NCI-H446 (cell line): ENCODE measurements at regions not wholly inside any gene's neighbourhood (a gene's known extent, or its start where the extent isn't known, plus 50 kb on each side); places are given as distances from the start of the nearest gene placed in this dataset.
A peak's percentile ranks its signal among the peaks of the same experiment; 100 is the strongest.
"Not testable (repeated sequence)": the region's sequence is repeated elsewhere in the genome, so short reads cannot be mapped to it uniquely, and the experiment has no call there.

Source experiments
- DNase-seq, 2 experiments: peaks; one replicate each; lab custom pipeline; 2025; lab: John Stamatoyannopoulos, UW

DNA sequence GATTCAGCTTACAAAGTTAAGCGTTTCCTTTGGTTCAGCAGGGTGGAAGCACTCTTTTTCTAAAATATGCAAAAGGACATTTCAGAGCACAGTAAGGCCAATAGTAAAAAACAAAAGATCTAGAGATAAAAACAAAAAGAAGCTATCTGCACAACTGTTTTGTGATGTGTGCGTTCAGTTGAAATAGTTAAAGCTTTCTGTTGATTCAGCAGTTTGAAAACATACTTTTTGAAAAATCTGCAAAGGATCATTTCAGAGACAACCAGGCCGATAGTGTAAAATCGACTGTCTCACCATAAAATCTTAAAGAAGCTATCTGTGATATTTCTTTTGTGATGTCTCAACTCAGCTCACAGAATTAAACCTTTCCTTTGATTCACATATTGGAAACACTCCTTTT lies 300.0 kb upstream of the ALG10B start:
- DNase-seq = no peak

DNA sequence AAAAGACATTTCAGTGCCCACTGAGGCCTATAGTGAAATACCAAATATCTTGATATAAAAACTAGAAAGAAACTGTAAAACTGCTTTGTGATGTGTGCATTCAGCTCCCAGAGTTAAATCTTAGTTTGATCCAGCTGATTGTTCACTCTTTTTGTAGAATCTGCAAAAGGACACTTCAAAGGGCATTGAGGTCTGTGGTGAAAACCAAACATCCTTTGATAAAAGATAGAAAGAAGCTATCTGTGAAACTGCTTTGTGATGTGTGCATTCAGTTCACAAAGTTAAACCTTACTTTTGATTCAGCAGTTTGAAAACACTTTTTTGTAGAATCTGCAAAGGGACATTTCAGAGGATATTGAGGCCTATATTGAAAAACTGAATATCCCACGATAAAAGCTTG lies 290.7 kb upstream of the ALG10B start:
- DNase-seq = no peak

GRCh38 chr12:38053113-38053512 lies 263.5 kb upstream of the ALG10B start:
- no peak for DNase-seq

GRCh38 chr12:38053655-38054464 lies 262.7 kb upstream of the ALG10B start:
- peak in 1 of 2 experiments; percentile 58 for DNase-seq

GRCh38 chr12:38056701-38057689 lies 259.6 kb upstream of the ALG10B start:
- DNase-seq = no peak

DNA sequence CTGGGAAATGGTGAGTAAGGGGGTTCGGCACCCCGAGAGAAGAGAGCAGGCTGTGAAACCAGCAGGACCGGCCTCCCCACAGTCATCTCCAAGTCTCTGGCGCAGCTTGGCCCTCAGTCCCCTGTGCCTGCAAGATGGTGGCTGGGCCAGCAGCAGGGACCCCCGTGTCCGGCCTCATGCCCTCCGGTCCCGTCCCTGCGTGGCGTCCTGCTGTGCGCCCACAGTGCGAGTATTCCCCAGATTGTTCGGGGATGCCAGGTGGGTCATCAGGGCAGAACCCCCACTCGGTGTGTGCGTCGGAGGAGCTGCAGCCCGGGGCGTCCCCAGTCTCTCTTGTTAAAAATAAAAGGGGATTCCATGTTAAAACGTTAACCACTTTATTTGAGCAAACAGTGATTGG lies 216.9 kb upstream of the ALG10B start:
- no peak for DNase-seq

DNA sequence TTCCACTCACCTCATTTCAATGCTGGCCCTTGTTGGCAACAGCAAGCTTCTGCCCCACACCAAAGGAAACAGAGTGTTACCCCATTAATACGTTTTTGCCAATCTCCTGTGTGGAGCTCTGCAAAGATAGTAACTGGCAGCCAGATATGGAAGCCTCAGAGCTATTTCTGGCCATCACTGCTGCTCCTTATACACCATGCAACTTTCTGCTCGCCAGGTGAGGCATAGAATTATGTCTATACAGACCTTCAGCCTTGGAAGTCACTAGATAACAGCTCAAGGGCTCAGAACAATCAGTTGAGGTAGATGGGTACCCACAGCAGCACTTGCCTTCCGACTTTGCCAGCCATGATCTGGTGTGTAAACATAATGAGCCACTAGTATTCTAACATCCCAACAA lies 214.8 kb upstream of the ALG10B start:
- DNase-seq = no peak

GRCh38 chr12:38102197-38102596 lies 214.4 kb upstream of the ALG10B start:
- no peak for DNase-seq

DNA sequence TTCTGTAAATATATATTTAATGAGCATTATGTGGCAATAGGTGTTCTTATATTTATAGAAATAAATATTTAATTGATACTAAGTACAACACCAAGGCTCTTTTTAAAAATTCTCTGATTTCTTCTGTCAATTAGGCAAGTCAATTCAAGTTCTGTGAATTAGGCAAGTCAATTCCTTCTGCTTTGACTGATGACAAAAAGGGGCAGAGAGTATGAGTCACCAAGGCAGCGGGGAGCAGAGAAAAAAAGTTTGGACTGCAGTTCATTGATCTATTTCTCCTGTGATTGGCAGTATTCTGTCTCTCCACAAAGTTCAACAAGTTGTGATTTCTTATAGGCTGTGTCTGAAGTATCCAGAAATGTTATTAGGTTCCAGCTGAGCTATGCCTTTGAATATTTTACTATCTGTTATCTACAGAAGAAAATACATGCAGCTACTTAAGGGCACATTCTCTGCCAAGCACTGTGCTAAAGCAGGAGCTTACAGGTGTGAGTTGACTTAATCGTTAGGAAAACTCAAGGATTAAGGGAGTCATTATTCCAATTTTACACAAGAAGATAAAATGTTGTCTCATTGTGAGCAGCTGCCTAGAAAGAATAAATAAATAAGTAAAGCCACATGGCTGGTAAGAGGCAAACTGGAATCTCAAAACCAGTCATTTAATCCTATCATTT lies 206.4 kb upstream of the ALG10B start:
- no peak for DNase-seq

- DNase-seq = no peak
These were observed 202.6 kb upstream of the ALG10B start for GRCh38 chr12:38113991-38114390.

- no peak for DNase-seq
These were observed 199.6 kb upstream of the ALG10B start for GRCh38 chr12:38116968-38117367.

DNA sequence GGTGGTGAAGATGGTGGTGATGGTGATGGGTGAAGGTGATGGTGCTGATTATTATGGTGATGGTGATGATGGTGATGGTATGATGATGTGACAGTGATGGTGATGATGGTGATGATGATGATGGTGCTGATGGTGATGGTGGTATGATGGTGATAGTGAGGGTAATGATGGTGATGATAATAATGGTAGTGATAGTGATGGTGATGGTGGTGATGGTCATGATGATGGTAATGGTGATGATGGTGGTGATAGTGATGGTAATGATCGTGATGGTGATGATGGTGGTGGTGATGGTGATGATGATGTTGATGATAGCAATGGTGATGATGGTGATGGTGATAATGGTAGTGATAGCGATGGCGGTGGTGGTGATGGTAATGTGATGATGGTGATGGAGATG lies 197.9 kb upstream of the ALG10B start:
- no peak for DNase-seq

GRCh38 chr12:38120438-38120837 lies 196.1 kb upstream of the ALG10B start:
- DNase-seq = no peak

GRCh38 chr12:38123028-38123427 lies 193.5 kb upstream of the ALG10B start:
- DNase-seq = not testable (repeated sequence)

- DNase-seq = no peak
These were observed 192.9 kb upstream of the ALG10B start for GRCh38 chr12:38123566-38124246.

DNA sequence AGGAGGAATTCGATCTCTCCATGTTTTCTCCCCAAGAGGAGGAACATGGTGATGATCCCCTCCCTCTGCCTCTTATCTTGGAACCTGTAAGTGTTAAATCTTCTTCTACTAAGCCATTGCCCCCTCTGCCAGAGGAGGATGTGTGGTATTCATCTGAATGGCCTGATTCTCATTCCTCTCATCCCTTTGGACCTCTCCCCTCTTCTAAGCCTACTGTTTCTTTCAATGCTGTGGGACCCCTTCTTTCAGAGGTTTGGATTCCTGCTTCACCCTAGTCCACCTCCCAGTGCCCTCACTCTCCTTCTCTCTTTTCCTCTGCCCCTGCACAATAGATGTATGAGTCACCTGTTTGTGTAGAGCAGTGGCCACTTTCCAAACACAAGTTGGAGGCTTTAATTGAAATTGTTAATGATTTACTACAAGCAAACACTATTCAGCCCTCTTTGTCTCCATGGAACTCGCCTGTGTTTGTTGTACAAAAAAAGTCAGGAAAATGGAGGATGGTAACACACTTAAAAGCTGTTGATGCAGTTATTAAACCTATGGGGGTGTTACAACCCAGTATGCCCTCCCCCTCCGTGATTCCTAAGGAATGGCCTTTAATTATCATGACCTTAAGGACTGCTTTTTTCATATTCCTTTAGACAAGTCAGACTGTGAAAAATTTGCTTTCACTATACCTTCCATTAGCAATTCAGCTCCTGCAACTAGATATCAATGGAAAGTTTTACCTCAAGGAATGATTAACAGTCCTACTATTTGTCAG lies 192.1 kb upstream of the ALG10B start:
- no peak for DNase-seq

DNA sequence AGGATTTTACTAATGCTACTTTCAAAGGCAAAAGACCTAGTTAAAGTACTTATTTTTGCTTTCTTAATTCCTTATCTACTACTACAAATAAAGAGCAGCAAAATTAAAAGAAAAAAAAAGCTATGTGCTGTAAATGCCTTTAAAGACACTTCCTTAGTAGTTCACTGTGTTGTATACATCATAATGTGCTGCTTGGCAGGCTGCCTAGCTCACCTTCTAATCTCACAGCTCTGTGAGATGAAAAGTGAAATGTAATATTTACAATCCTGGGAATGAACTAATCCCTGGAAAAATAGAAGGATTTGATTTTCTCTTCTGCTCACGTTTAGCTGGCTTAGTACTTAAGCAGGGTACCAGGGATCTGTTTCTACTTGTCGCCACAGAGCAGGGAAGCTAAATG lies 184.4 kb upstream of the ALG10B start:
- no peak for DNase-seq

GRCh38 chr12:38137287-38137686 lies 179.3 kb upstream of the ALG10B start:
- DNase-seq = no peak

DNA sequence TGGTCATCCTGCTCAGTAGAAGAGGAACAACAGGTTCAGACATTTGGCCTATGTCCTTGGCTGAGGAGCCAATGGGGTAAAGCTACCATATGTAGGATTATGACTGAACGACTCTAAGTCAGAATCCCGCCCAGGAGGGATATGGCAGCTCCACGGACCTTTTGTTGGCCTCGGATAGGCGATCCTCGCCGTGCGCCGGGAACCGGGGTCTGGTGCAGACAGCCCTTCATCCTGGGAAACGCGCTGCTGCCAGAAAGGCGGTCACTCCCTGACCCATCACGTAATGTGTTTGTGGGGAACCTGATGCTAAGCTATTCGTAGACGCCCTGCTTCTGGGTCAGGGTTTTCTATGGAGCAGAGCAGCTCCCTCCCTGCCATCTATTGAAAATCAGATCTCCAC lies 178.9 kb upstream of the ALG10B start:
- no peak for DNase-seq

GRCh38 chr12:38138225-38139221 lies 178.1 kb upstream of the ALG10B start:
- DNase-seq = peak; percentile 9 to 72
